ENCODE measurements at regions not wholly inside any gene's neighbourhood (a gene's known extent, or its start where the extent isn't known, plus 50 kb on each side); places are given as distances from the start of the nearest gene placed in this dataset.

DNA sequence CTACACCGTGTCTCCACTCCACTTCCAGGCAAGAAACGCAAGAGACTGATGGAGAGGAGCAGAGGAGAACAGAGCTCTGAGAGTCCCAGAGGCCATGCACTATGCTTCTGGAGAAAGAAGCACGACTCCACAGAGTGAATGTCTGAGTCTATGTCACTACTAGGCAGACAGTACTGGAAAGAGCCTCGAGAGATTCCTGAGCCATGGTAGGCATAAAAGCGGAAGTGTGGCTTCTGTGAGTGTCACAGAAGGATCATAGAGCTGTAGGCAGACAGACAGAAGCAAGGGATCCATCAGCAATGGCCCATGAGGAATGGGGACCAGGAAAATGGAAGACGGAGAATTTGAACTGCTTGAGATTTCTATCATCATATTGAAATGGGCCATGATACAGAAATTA, 542.6 kb downstream of the ZEB2 start:
- no peak overlapping the region for H3K4me3 Mint-ChIP-seq
- no peak overlapping the region for H3K27ac Mint-ChIP-seq
- DNase-seq = no peak
- intact Hi-C loops (cut with micrococcal nuclease) = no loop called here
- WGBS (ENCODE audit: insufficient coverage) = 96% methylated on average over 3 of the region's 6 CpGs
- no peak overlapping the region for H2AFZ ChIP-seq (ENCODE audit: insufficient read depth, low read depth, low read length, poor library complexity, severe bottlenecking)
- no peaks in the 10 kb centered on the region for H3K4me1 Mint-ChIP-seq
- H3K36me3 ChIP-seq (replicated peaks in 1 of 2; ENCODE audit: control insufficient read depth in 1 of 2, insufficient read depth in 2 of 2, low read length in 2 of 2) = no peaks in the 10 kb centered on the region
- no peaks in the 10 kb centered on the region for H3K36me3 Mint-ChIP-seq
- H3K9me3 ChIP-seq (replicated peaks in 1 of 2; ENCODE audit: control insufficient read depth in 1 of 2, insufficient read depth in 1 of 2, low read length in 2 of 2) = no peaks in the 10 kb centered on the region
- H4K20me1 ChIP-seq (ENCODE audit: insufficient read depth, low read length) = no peaks in the 10 kb centered on the region
- H3K4me1 ChIP-seq (ENCODE audit: control insufficient read depth in 1 of 2, insufficient read depth in 2 of 2, low read length in 2 of 2) = no peaks in the 10 kb centered on the region
- no peak overlapping the region for H3K9ac ChIP-seq (ENCODE audit: insufficient read depth, low read length, poor library complexity, severe bottlenecking)
- no peaks in the 10 kb centered on the region for H3K27me3 Mint-ChIP-seq (ENCODE audit: low read depth in 3 of 3)
- H3K27me3 ChIP-seq (ENCODE audit: control insufficient read depth in 2 of 2, insufficient read depth in 2 of 2, low read length in 2 of 2) = no peaks in the 10 kb centered on the region
- no peak overlapping the region for H3K4me2 ChIP-seq (replicated peaks; ENCODE audit: extremely low read depth, low read length, poor library complexity, severe bottlenecking)
- H3K4me3 ChIP-seq (replicated peaks in 1 of 3; ENCODE audit: low read depth in 2 of 3, low read length in 3 of 3) = no peak overlapping the region
- H3K9me3 Mint-ChIP-seq = peaks cover 0 to 3% (median 0%) of the 10 kb centered on the region in 7 donors
- TF ChIP-seq, protein P1, sequence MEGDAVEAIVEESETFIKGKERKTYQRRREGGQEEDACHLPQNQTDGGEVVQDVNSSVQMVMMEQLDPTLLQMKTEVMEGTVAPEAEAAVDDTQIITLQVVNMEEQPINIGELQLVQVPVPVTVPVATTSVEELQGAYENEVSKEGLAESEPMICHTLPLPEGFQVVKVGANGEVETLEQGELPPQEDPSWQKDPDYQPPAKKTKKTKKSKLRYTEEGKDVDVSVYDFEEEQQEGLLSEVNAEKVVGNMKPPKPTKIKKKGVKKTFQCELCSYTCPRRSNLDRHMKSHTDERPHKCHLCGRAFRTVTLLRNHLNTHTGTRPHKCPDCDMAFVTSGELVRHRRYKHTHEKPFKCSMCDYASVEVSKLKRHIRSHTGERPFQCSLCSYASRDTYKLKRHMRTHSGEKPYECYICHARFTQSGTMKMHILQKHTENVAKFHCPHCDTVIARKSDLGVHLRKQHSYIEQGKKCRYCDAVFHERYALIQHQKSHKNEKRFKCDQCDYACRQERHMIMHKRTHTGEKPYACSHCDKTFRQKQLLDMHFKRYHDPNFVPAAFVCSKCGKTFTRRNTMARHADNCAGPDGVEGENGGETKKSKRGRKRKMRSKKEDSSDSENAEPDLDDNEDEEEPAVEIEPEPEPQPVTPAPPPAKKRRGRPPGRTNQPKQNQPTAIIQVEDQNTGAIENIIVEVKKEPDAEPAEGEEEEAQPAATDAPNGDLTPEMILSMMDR (IDR thresholded peaks at IDR 0.05) = no peak
- H3K79me2 ChIP-seq (ENCODE audit: insufficient read depth, low read length) = no peaks in the 10 kb centered on the region
- no peak overlapping the region for H3K27ac ChIP-seq (ENCODE audit: low read depth in 1 of 2, low read length in 2 of 2)

DNA sequence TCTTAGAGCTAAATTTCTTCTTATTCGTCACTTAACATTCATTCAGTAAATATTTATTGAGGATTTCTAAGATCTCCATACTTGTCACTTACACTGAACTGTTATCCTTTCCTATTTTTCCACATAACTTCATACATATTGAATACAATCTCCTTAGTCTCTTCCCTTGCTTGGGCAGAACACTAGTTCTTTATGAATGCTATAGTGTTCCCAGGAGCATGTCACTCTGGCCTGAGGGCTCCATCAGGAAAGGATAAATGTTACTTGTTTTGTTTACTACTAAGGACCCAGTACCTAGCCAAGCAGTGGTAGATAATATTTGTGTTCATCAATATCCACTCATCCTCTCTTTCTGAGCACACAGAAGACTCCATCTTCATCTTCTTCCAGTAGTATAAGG, 544.7 kb downstream of the ZEB2 start:
- intact Hi-C loops (cut with micrococcal nuclease) = no loop called here
- no peak overlapping the region for H3K27ac Mint-ChIP-seq
- Histone ChIP-seq H4K20me1 (ENCODE audit: insufficient read depth, low read length) (no peaks in the 10 kb centered on the region), H3K4me1 (ENCODE audit: control insufficient read depth in 1 of 2, insufficient read depth in 2 of 2, low read length in 2 of 2) (no peaks in the 10 kb centered on the region), H3K4me3 (replicated peaks in 1 of 3; ENCODE audit: low read depth in 2 of 3, low read length in 3 of 3) (no peak overlapping the region), H2AFZ (ENCODE audit: insufficient read depth, low read depth, low read length, poor library complexity, severe bottlenecking) (no peak overlapping the region), H3K9me3 (replicated peaks in 1 of 2; ENCODE audit: control insufficient read depth in 1 of 2, insufficient read depth in 1 of 2, low read length in 2 of 2) (no peaks in the 10 kb centered on the region), H3K36me3 (replicated peaks in 1 of 2; ENCODE audit: control insufficient read depth in 1 of 2, insufficient read depth in 2 of 2, low read length in 2 of 2) (no peaks in the 10 kb centered on the region), H3K27ac (ENCODE audit: low read depth in 1 of 2, low read length in 2 of 2) (no peak overlapping the region), H3K9ac (ENCODE audit: insufficient read depth, low read length, poor library complexity, severe bottlenecking) (no peak overlapping the region), H3K79me2 (ENCODE audit: insufficient read depth, low read length) (no peaks in the 10 kb centered on the region), H3K27me3 (ENCODE audit: control insufficient read depth in 2 of 2, insufficient read depth in 2 of 2, low read length in 2 of 2) (no peaks in the 10 kb centered on the region), H3K4me2 (replicated peaks; ENCODE audit: extremely low read depth, low read length, poor library complexity, severe bottlenecking) (no peak overlapping the region)
- H3K36me3 Mint-ChIP-seq = no peaks in the 10 kb centered on the region
- no peaks in the 10 kb centered on the region for H3K4me1 Mint-ChIP-seq
- DNase-seq = no peak
- H3K9me3 Mint-ChIP-seq = peaks cover 0 to 3% (median 0%) of the 10 kb centered on the region in 7 donors
- no CpG with 5 or more reads among the region's 1 CpG for WGBS (ENCODE audit: insufficient coverage)
- TF ChIP-seq, protein P1 (IDR thresholded peaks at IDR 0.05) = no peak
- H3K27me3 Mint-ChIP-seq (ENCODE audit: low read depth in 3 of 3) = no peaks in the 10 kb centered on the region
- no peak overlapping the region for H3K4me3 Mint-ChIP-seq

Measured in CD14-positive monocyte (primary cell).